HG02678 (cell line): ENCODE measurements at regions not wholly inside any gene's neighbourhood (a gene's known extent, or its start where the extent isn't known, plus 50 kb on each side); places are given as distances from the start of the nearest gene placed in this dataset.
"Not testable (repeated sequence)": the region's sequence is repeated elsewhere in the genome, so short reads cannot be mapped to it uniquely, and the experiment has no call there.

Source experiments
- ATAC-seq: cut with Tn5 transposase; IDR thresholded peaks from one replicate; pipeline ENCODE4 v1.9.1; 2021; ENCODE audit warnings: mild to moderate bottlenecking, moderate library complexity; ENCODE audit not compliant: unreplicated experiment

GRCh38 chr1:164071288-164071687, 487.7 kb upstream of the PBX1 start:
- ATAC-seq = no peak

GRCh38 chr1:164086832-164087231, 472.2 kb upstream of the PBX1 start:
- ATAC-seq = no peak

- no peak for ATAC-seq
Measured at GRCh38 chr1:164087906-164088453, 471.0 kb upstream of the PBX1 start.

GRCh38 chr1:164092603-164093353, 466.2 kb upstream of the PBX1 start:
- no peak for ATAC-seq

GRCh38 chr1:164093543-164093942, 465.4 kb upstream of the PBX1 start:
- ATAC-seq = no peak

- no peak for ATAC-seq
Measured at GRCh38 chr1:164101802-164102201, 457.2 kb upstream of the PBX1 start.

- no peak for ATAC-seq
Measured at GRCh38 chr1:164131949-164132348, 427.0 kb upstream of the PBX1 start.

GRCh38 chr1:164137273-164137925, 421.6 kb upstream of the PBX1 start:
- no peak for ATAC-seq

GRCh38 chr1:164141797-164142196, 417.2 kb upstream of the PBX1 start:
- no peak for ATAC-seq

- no peak for ATAC-seq
Measured at GRCh38 chr1:164154622-164155021, 404.4 kb upstream of the PBX1 start.

GRCh38 chr1:164155347-164155746, 403.6 kb upstream of the PBX1 start:
- no peak for ATAC-seq

- ATAC-seq = no peak
Measured at GRCh38 chr1:164163289-164163849, 395.6 kb upstream of the PBX1 start.

- ATAC-seq = no peak
Measured at GRCh38 chr1:164165466-164165865, 393.5 kb upstream of the PBX1 start.

GRCh38 chr1:164166454-164166853, 392.5 kb upstream of the PBX1 start:
- ATAC-seq = not testable (repeated sequence)

- no peak for ATAC-seq
Measured at GRCh38 chr1:164177118-164177517, 381.9 kb upstream of the PBX1 start.

- ATAC-seq = no peak
Measured at GRCh38 chr1:164180824-164181223, 378.2 kb upstream of the PBX1 start.

GRCh38 chr1:164183854-164184635, 374.9 kb upstream of the PBX1 start:
- ATAC-seq = no peak

- ATAC-seq = no peak
Measured at GRCh38 chr1:164186881-164187280, 372.1 kb upstream of the PBX1 start.

GRCh38 chr1:164188497-164188896, 370.5 kb upstream of the PBX1 start:
- no peak for ATAC-seq

- ATAC-seq = no peak
Measured at GRCh38 chr1:164191191-164191590, 367.8 kb upstream of the PBX1 start.

GRCh38 chr1:164210211-164210739, 348.7 kb upstream of the PBX1 start:
- ATAC-seq = no peak
